Omental fat pad (tissue), 3 donors: ENCODE measurements at regions not wholly inside any gene's neighbourhood (a gene's known extent, or its start where the extent isn't known, plus 50 kb on each side); places are given as distances from the start of the nearest gene placed in this dataset.
"Not testable (repeated sequence)": the region's sequence is repeated elsewhere in the genome, so short reads cannot be mapped to it uniquely, and the experiment has no call there.

Experiments used
- ATAC-seq: fragments of 150-250 bp; one replicate; pipeline ENCODE4 v1.9.1; 2016; ENCODE audit warnings: mild to moderate bottlenecking, moderate library complexity; ENCODE audit not compliant: low FRiP score
- DNase-seq: peaks from one replicate; pipeline ENCODE4 v3.0.0-alpha.2; 2019; ENCODE audit warnings: low spot score
- CTCF ChIP-seq, 3 donors: fragments of 450-650 bp; IDR thresholded peaks; one replicate each; pipeline ENCODE4 v1.5.1; 2016 to 2017; ENCODE audit warnings: antibody characterized with exemption in 3 of 3, mild to moderate bottlenecking in 3 of 3, moderate library complexity in 2 of 3

GRCh38 chr2:196520605-196521004, 118.9 kb upstream of the CCDC150 start:
- no peak for DNase-seq
- ATAC-seq: no peak
- TF ChIP-seq CTCF (IDR thresholded peaks at IDR 0.05): no peak

GRCh38 chr2:196526981-196527725, 112.4 kb upstream of the CCDC150 start:
- not testable (repeated sequence) for ATAC-seq, DNase-seq

GRCh38 chr2:196528486-196529223, 110.9 kb upstream of the CCDC150 start:
- ATAC-seq (no peak), DNase-seq (no peak)
- no peak for TF ChIP-seq CTCF (IDR thresholded peaks at IDR 0.05)

- TF ChIP-seq CTCF (IDR thresholded peaks at IDR 0.05): no peak
- DNase-seq: no peak
- ATAC-seq: no peak
Measured at GRCh38 chr2:196530910-196531309, 108.6 kb upstream of the CCDC150 start.

GRCh38 chr2:196533772-196534397, 105.6 kb upstream of the CCDC150 start:
- TF ChIP-seq CTCF (IDR thresholded peaks at IDR 0.05): no peak

GRCh38 chr2:196534495-196534894, 105.0 kb upstream of the CCDC150 start:
- no peak for DNase-seq
- no peak for ATAC-seq
- TF ChIP-seq CTCF (IDR thresholded peaks at IDR 0.05): no peak

More at GRCh38 chr2:196533772-196534397, 105.6 kb upstream of the CCDC150 start:
- ATAC-seq (no peak), DNase-seq (no peak)

- DNase-seq: no peak
- no peak for ATAC-seq
- no peak for TF ChIP-seq CTCF (IDR thresholded peaks at IDR 0.05)
Measured at GRCh38 chr2:196535061-196535460, 104.5 kb upstream of the CCDC150 start.
